ENCODE measurements at regions not wholly inside any gene's neighbourhood (a gene's known extent, or its start where the extent isn't known, plus 50 kb on each side); places are given as distances from the start of the nearest gene placed in this dataset.
A peak's percentile ranks its signal among the peaks of the same experiment; 100 is the strongest.

DNA sequence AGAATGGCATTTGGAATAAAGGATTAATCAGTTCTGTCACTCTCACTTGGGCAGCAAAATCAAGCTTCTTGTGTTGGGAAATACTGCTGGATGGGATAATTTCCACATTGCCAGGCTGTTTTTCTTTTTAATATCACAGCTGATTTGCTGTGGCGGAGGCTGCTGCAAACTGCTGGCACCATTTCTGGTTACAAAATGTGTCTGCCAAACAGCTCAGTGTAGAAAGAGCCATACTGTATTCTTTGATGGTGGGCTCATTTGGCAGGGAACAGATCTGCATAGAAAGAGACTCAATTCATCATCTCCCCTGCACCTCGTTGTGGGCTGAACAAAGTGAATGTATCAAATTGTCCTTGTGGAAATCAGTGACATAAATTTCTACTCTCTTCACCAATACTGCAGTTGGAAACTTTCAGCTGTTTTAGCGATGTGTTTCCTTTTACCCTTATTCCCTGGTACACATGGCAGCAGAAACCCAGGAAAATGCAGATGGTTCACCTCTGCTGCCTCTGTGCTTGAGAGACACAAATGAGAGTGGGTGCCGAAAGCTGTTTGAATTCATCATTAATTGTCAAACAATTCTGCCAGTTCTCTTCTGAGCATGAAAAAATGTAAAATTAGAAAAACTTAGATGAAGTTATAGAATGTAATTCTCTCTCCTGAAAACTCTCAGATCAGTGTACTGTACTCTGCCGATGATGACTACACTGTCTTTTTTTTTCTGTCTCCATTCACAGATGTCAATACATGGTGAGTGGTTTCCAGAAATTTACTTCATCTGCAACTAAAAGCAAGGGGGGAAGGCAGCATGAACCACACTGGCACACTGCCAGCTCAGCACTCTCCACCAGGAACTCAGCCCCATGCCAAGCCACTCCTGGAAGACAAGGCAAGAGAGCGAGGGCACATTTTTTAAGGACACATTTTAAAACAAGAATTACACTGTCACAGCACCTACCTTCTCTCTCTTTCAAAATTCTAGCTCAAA, 75.0 kb downstream of the HMHB1 start:
- Histone ChIP-seq H3K9me3 (ENCODE audit: low read depth) (no peaks in the 10 kb centered on the region), H3K4me1 (ENCODE audit: low read depth) (no peaks in the 10 kb centered on the region), H3K36me3 (no peaks in the 10 kb centered on the region), H3K27ac (no peak overlapping the region), H3K27me3 (no peaks in the 10 kb centered on the region), H3K4me3 (no peak overlapping the region)
- TF ChIP-seq CTCF (IDR thresholded peaks at IDR 0.05; ENCODE audit: low read depth, low read length): no peak
- peak; percentile 46 to 62 for DNase-seq (ENCODE audit: low read depth in 1 of 2, low spot score in 1 of 2)

DNA sequence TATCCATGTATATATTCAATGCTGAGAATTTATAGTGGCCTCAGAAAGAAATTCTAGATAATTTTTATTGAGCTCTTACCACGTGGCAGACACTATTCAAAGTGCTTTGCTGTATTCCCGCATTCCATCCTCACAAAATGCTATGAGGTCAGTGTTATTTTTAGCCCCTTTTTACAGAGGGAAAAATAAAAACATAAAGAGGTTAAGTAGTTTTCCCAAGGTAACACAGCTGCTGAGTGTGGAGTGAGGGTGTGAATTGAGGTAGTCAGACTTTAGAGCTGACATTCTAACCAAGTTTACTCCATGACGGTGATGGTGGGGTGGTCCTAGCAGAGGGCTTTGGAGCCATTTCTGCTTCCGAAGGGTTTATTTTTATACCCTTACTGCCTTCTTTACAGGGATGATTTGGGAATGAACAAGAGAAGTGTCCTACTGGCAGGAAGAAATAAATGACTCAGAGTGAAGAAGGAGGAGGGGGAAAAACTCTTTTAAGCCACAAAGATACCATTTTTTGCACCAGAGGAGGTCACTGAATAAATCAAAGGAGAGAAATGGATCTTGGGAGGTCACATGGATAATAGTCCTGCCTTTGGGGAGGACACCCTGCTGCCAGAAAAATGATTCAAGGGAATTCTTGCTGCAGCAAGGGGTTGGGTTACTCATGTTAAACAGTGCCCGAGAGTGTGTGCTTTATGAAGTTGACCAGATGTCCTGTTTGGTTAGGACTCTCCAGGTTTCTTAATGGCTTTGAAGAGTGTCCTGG, 76.1 kb downstream of the HMHB1 start:
- Histone ChIP-seq H3K36me3 (no peaks in the 10 kb centered on the region), H3K4me1 (ENCODE audit: low read depth) (no peaks in the 10 kb centered on the region), H3K27me3 (no peaks in the 10 kb centered on the region), H3K27ac (no peak overlapping the region), H3K9me3 (ENCODE audit: low read depth) (no peaks in the 10 kb centered on the region), H3K4me3 (no peak overlapping the region)
- DNase-seq (ENCODE audit: low read depth in 1 of 2, low spot score in 1 of 2): peak in 1 of 2 donors; percentile 41
- TF ChIP-seq CTCF (IDR thresholded peaks at IDR 0.05; ENCODE audit: low read depth, low read length): no peak

GRCh38 chr5:143888912-143889311, 77.0 kb downstream of the HMHB1 start:
- no peaks in the 10 kb centered on the region for H3K9me3 ChIP-seq (ENCODE audit: low read depth)
- no peak for TF ChIP-seq CTCF (IDR thresholded peaks at IDR 0.05; ENCODE audit: low read depth, low read length)
- no peak for DNase-seq (ENCODE audit: low read depth in 1 of 2, low spot score in 1 of 2)
- no peak overlapping the region for H3K4me3 ChIP-seq
- H3K36me3 ChIP-seq: no peaks in the 10 kb centered on the region
- no peaks in the 10 kb centered on the region for H3K27me3 ChIP-seq
- H3K27ac ChIP-seq: no peak overlapping the region
- H3K4me1 ChIP-seq (ENCODE audit: low read depth): no peaks in the 10 kb centered on the region

- H3K4me3 ChIP-seq: no peak overlapping the region
- H3K27me3 ChIP-seq: no peaks in the 10 kb centered on the region
These were observed 78.0 kb downstream of the HMHB1 start for GRCh38 chr5:143889986-143890385.

More at GRCh38 chr5:143889986-143890385, 78.0 kb downstream of the HMHB1 start:
- no peaks in the 10 kb centered on the region for H3K36me3 ChIP-seq
- H3K9me3 ChIP-seq (ENCODE audit: low read depth): no peaks in the 10 kb centered on the region
- no peaks in the 10 kb centered on the region for H3K4me1 ChIP-seq (ENCODE audit: low read depth)
- peak in 1 of 2 donors; percentile 72 for DNase-seq (ENCODE audit: low read depth in 1 of 2, low spot score in 1 of 2)
- no peak for TF ChIP-seq CTCF (IDR thresholded peaks at IDR 0.05; ENCODE audit: low read depth, low read length)
- H3K27ac ChIP-seq: no peak overlapping the region

All from cardiac muscle cell (in vitro differentiated cells and primary cell).